ENCODE measurements at regions not wholly inside any gene's neighbourhood (a gene's known extent, or its start where the extent isn't known, plus 50 kb on each side); places are given as distances from the start of the nearest gene placed in this dataset.
"Not testable (repeated sequence)": the region's sequence is repeated elsewhere in the genome, so short reads cannot be mapped to it uniquely, and the experiment has no call there.

DNA sequence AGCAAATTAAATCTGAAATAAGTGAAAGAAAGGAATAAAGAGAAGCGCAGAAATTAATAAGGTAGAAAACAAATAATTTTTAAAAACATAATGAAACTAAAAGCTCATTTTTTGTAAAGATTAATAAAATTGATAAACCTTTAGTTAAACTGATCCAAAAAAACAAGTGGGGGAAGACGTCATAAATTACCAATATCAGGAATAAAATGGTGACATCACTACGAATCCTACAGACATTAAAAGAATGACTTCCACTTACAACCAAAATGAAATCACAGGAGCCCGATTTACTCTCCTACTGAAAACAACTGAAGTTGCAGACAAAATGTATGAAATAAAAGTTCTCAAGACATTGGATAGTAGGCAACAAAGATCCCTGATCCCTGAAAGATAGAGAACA lies 68.1 kb upstream of the IFFO2 start:
- no peak overlapping the region for H3K27ac ChIP-seq
- DNase-seq (ENCODE audit: low read depth, low spot score) = no peak

DNA sequence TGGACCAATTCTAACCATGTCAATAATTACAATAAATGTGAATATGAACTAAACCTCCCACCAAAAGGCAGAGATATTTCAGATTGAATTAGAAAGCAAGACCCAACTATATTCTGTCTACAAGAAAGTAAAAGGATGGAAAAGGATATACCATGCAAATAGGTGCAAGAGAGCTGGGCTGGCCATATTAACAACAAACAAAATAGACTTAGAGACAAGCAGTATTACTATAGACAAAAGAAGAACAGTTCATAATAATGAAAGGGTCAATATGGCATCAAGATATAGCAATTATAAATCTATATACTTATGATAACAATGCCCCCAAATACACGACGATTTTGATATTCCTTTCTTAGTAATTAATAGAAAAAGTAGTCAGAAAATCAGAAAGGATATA lies 67.3 kb upstream of the IFFO2 start:
- no peak for DNase-seq (ENCODE audit: low read depth, low spot score)
- H3K27ac ChIP-seq = no peak overlapping the region

DNA sequence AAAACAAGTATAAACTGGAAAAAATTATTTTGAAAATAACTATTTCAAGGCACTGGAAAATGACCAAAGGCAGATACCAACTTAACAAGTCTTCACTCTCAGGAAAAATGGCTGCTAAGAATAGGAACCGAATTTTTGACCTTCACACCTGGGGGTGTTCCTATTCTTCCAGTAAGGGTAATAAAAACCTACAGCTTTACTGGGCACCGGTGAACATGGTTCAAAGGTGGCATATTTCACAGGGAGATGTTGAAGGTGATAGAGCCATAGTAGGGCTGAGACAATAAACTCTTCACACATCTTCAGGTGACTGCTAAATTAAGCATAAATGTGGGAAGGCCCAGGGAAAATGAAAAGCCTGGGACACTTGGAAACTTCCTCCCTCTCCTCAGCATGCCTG lies 65.4 kb upstream of the IFFO2 start:
- no peak overlapping the region for H3K27ac ChIP-seq
- DNase-seq (ENCODE audit: low read depth, low spot score) = no peak

DNA sequence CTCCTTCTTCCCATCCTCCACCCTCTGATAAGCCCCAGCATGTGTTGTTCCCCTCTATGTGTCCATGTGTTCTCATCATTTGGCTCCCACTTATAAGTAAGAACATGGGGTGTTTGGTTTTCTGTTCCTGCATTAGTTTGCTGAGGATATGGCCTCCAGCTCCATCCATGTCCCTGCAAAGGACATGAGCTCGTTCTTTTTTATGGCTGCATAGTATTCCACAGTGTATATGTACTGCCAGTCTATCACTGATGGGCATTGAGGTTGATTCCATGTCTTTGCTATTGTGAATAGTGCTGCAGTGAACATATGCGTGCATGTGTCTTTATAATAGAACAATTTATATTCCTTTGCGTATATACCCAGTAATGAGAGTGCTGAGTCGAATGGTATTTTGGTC lies 62.8 kb upstream of the IFFO2 start:
- H3K27ac ChIP-seq; DNase-seq (ENCODE audit: low read depth, low spot score): not testable (repeated sequence)

DNA sequence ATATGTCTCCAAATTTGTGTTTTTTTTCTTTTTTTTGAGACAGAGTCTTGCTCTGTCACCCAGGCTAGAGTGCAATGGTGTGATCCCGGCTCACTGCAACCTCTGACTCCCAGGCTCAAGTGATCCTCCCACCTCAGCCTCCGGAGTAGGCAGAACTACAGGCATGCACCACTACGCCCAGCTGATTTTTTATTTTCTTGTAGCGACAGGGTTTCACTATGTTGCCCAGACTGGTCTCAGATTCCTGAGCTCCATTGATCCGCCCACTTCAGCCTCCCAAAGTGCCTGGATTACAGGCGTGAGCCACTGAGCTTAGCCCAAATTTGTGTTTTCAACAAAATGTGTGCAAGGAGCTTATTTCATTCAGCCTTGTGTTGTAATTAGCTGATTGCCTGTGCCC lies 59.0 kb upstream of the IFFO2 start:
- H3K27ac ChIP-seq = no peak overlapping the region
- no peak for DNase-seq (ENCODE audit: low read depth, low spot score)

DNA sequence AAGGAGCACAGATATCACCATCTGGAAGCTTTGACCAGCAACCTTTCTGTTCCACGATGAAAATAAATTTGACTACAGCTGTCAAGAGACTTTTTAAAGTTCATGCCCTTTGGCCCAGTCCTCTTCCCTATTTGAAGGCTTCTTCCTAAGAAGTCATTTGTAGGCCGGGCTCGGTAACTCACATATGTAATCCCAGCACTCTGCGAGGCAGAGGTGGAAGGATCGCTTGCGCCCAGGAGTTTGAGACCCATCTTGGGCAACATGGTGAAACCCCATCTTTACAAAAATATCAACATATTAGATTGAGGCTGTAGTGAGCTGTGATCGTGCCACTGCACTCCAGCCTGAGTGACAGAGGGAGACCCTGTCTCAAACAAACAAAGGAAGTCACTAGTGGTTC lies 58.3 kb upstream of the IFFO2 start:
- no peak overlapping the region for H3K27ac ChIP-seq
- no peak for DNase-seq (ENCODE audit: low read depth, low spot score)

DNA sequence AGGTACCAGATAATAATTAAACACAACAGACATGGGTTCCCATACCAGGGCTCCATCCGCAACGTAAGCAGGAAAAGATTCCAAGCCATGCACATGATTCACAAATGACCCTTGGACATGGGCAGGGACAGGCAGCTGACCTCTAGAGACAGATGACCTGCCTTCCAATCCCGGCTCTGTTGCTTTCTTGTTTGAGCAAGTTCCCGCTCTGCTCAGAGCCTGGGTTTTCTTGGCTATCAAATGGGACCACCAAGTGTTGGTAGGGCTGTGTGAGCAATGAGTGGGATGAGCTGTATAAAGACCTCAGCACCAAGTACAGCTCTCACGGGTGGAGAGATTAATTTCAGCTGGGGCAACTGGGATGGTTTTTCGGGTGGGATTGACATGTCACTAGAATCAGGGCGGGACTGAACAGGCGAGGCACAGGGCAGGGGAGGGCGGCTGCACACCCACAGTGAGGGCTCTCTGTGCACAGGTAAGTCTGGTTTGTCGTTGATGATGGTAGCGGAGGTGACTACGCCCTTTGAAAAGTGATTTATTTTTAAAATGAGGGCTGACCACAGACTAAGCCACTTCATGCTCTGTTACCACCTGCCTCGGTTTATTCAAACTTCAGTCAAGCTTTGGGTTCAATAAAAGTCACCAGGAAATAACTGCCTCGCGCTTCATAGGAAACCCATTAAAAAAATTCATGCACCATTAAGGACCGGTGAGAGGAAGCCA lies 57.5 kb upstream of the IFFO2 start:
- DNase-seq (ENCODE audit: low read depth, low spot score) = no peak
- H3K27ac ChIP-seq = no peak overlapping the region

GRCh38 chr1:19011845-19012231 lies 55.4 kb upstream of the IFFO2 start:
- H3K27ac ChIP-seq = peak overlapping the region; percentile 86
- no peak for DNase-seq (ENCODE audit: low read depth, low spot score)

DNA sequence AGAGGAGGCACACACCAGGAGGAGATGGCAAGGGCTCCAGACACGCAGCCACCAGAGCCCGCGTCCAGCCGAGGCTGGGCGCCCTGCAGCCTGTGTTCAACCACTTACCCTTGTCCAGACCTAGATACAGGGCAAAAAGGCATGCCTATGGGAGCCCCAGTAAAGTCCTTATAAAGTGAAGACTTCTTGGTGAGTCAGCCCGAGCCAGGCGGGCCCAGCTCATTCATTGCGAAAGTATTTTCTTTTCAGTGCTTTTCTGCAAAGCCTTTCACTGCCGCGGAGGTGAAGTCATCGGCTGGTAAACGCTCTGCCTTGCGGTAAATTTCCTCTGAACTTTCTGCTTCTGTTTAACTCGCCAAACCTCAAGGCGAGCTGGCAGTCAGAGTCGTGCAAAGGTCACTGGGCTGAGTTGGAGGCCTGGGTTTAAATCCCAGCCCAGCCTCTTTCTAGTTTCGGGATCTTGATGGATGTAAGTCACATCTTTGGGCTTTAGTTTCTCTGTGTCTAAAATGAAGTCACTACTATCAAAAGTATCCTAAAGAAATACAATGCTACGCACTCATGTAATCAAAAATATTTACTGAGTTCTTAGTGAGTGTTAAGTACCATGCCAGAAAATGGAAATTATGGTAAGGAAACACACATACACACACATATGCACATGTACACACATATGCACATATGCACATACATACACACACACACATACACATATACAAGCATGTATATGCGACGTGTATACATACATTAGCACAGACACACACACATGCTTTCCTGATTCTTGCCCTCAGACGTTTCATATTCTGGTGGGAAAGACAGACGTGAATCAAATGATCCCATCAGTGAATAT lies 54.7 kb upstream of the IFFO2 start:
- peak; percentile 93 for DNase-seq (ENCODE audit: low read depth, low spot score)
- H3K27ac ChIP-seq = peak overlapping the region; percentile 86

- DNase-seq (ENCODE audit: low read depth, low spot score) = no peak
- H3K27ac ChIP-seq = peak overlapping the region; percentile 86
Measured at GRCh38 chr1:19010503-19010902, 54.0 kb upstream of the IFFO2 start.

DNA sequence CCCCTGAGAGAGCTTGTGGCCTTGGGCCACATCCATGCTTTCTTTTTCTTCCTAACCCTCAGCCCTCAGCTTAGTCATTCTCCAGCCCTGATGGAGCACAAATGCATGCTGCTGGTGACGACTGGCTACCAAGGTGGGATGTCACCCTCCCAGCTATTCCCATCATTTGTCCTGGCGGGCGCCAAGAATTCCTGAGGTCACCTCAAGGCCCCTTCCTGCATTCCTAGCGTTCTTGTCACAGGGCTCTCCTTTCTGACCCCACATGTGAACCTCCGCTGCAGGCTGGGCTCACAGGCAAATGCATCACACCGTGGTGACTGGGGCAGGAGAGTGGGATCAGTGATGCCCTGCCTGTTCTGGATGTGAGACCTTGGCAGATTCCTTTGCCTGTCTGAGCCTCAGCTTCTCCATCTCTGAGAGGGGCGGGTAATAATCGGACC lies 53.4 kb upstream of the IFFO2 start:
- no peak for DNase-seq (ENCODE audit: low read depth, low spot score)
- peak overlapping the region; percentile 86 for H3K27ac ChIP-seq

GRCh38 chr1:19009126-19009881 lies 52.8 kb upstream of the IFFO2 start:
- peak overlapping the region; percentile 86 for H3K27ac ChIP-seq
- DNase-seq (ENCODE audit: low read depth, low spot score) = no peak

DNA sequence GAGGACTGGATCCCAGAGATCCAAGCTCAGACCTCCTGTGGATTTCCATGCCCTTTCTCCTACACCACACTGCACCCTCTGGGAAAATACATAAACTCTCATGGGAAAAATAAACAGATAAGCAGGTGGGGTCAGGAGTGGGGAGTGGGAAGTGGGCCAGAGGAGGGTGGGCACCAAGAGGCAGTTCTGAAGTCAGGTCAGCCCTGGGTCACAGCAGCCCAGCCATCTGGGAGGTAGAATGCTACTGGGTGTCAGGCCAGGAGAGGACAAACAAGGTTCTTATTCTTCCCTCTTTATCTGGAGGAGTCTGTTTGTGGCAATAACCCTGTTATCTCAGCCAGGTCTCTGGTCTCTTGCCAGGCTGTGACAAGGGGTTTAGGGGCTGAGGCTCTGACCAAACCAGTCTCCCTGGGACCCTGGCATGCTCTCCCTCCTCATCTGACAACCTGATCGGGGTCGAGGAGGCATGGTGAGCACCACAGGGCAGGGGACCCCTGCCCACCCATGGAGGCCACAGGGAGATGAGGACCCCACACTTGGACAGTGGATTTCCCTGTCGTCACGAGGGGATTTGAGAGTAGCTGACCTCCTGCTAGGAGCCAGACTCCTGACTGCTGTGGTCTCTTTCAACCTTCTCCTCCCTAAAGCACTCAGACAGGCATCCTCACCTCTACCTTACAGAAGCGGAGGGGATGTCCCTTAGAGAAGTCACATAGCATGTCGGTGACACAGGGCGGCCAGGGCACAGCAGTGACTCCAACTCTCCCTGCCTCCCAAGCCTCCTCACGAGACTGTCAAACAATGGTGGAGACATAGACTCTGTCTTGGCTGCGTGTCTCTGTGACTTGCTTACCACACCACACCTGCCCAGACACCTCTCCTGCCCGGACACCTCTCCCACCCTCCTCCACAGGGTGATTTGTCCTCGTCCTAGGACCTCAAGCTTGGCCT lies 51.3 kb upstream of the IFFO2 start:
- no peak for DNase-seq (ENCODE audit: low read depth, low spot score)

DNA sequence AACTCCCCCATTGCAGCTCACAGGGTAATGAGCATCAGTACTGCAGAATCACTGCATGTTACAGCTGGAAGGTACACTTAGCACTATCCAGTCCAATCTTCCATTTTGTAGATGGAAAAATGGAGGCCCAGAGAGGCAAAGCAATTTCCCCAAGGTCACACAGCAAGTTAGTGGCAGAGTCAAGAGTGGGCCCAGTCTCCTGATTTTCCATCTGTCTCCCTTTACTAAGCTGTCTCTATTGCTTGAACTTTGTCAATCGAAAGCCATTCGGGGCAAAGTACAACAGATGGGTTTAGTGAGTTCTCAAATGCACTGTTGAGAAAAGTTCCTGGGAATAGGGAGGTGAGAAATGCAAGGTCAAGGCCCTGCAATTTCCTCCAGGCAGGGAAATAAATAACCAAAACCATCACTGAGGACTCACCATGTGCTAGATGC lies 50.4 kb upstream of the IFFO2 start:
- DNase-seq (ENCODE audit: low read depth, low spot score) = no peak
- no peak overlapping the region for H3K27ac ChIP-seq

More for the DNA sequence above, 51.3 kb upstream of the IFFO2 start:
- H3K27ac ChIP-seq = no peak overlapping the region
